ENCODE measurements at regions not wholly inside any gene's neighbourhood (a gene's known extent, or its start where the extent isn't known, plus 50 kb on each side); places are given as distances from the start of the nearest gene placed in this dataset.

GRCh38 chr4:163273922-163274321, 58.5 kb downstream of the NPY1R start:
- H3K4me1 Mint-ChIP-seq (ENCODE audit: low read depth, unreplicated experiment), result no peaks in the 10 kb centered on the region
- H3K9me3 Mint-ChIP-seq (ENCODE audit: low read depth, unreplicated experiment), result no peaks in the 10 kb centered on the region
- no peak for TF ChIP-seq CTCF (IDR thresholded peaks at IDR 0.05; ENCODE audit: unreplicated experiment)
- CTCF ChIA-PET, result no interaction called here
- H3K4me3 Mint-ChIP-seq (ENCODE audit: low read depth, unreplicated experiment), result no peak overlapping the region
- BruUV-seq (replicated peaks), result no TSS peak
- intact Hi-C loops (cut with micrococcal nuclease; ENCODE audit: unreplicated experiment), result no loop called here
- H3K36me3 Mint-ChIP-seq (ENCODE audit: insufficient read depth, unreplicated experiment), result no peaks in the 10 kb centered on the region
- H3K27me3 Mint-ChIP-seq (ENCODE audit: unreplicated experiment), result no peaks in the 10 kb centered on the region
- H3K27ac Mint-ChIP-seq (ENCODE audit: unreplicated experiment), result no peak overlapping the region
- no peak for DNase-seq

- no peak for DNase-seq
- Mint-ChIP-seq H3K36me3 (ENCODE audit: insufficient read depth, unreplicated experiment) (no peaks in the 10 kb centered on the region), H3K27ac (ENCODE audit: unreplicated experiment) (no peak overlapping the region), H3K4me1 (ENCODE audit: low read depth, unreplicated experiment) (no peaks in the 10 kb centered on the region), H3K4me3 (ENCODE audit: low read depth, unreplicated experiment) (no peak overlapping the region), H3K27me3 (ENCODE audit: unreplicated experiment) (no peaks in the 10 kb centered on the region), H3K9me3 (ENCODE audit: low read depth, unreplicated experiment) (no peaks in the 10 kb centered on the region)
- CTCF ChIA-PET, result no interaction called here
- no TSS peak for BruUV-seq (replicated peaks)
- intact Hi-C loops (cut with micrococcal nuclease; ENCODE audit: unreplicated experiment), result no loop called here
- TF ChIP-seq CTCF (IDR thresholded peaks at IDR 0.05; ENCODE audit: unreplicated experiment), result no peak
Measured at GRCh38 chr4:163273203-163273602, 59.2 kb downstream of the NPY1R start.

- H3K4me3 Mint-ChIP-seq (ENCODE audit: low read depth, unreplicated experiment), result no peak overlapping the region
- DNase-seq, result no peak
- H3K27me3 Mint-ChIP-seq (ENCODE audit: unreplicated experiment), result no peaks in the 10 kb centered on the region
- H3K27ac Mint-ChIP-seq (ENCODE audit: unreplicated experiment), result no peak overlapping the region
- intact Hi-C loops (cut with micrococcal nuclease; ENCODE audit: unreplicated experiment), result no loop called here
- CTCF ChIA-PET, result no interaction called here
- BruUV-seq (replicated peaks), result no TSS peak
- H3K4me1 Mint-ChIP-seq (ENCODE audit: low read depth, unreplicated experiment), result no peaks in the 10 kb centered on the region
- H3K36me3 Mint-ChIP-seq (ENCODE audit: insufficient read depth, unreplicated experiment), result no peaks in the 10 kb centered on the region
- H3K9me3 Mint-ChIP-seq (ENCODE audit: low read depth, unreplicated experiment), result no peaks in the 10 kb centered on the region
- TF ChIP-seq CTCF (IDR thresholded peaks at IDR 0.05; ENCODE audit: unreplicated experiment), result no peak
Measured at GRCh38 chr4:163271555-163272127, 60.8 kb downstream of the NPY1R start.

- intact Hi-C loops (cut with micrococcal nuclease; ENCODE audit: unreplicated experiment), result no loop called here
- H3K36me3 Mint-ChIP-seq (ENCODE audit: insufficient read depth, unreplicated experiment), result no peaks in the 10 kb centered on the region
- no peaks in the 10 kb centered on the region for H3K4me1 Mint-ChIP-seq (ENCODE audit: low read depth, unreplicated experiment)
- CTCF ChIA-PET, result no interaction called here
- BruUV-seq (replicated peaks), result no TSS peak
- no peaks in the 10 kb centered on the region for H3K9me3 Mint-ChIP-seq (ENCODE audit: low read depth, unreplicated experiment)
- H3K27me3 Mint-ChIP-seq (ENCODE audit: unreplicated experiment), result no peaks in the 10 kb centered on the region
- DNase-seq, result no peak
- no peak overlapping the region for H3K4me3 Mint-ChIP-seq (ENCODE audit: low read depth, unreplicated experiment)
- no peak for TF ChIP-seq CTCF (IDR thresholded peaks at IDR 0.05; ENCODE audit: unreplicated experiment)
- no peak overlapping the region for H3K27ac Mint-ChIP-seq (ENCODE audit: unreplicated experiment)
Measured at GRCh38 chr4:163269869-163270268, 62.5 kb downstream of the NPY1R start.

Data from Calu3 (cell line).